ENCODE measurements at regions not wholly inside any gene's neighbourhood (a gene's known extent, or its start where the extent isn't known, plus 50 kb on each side); places are given as distances from the start of the nearest gene placed in this dataset.

GRCh38 chr15:39180483-39180933 is 400.4 kb upstream of the THBS1 start:
- TF ChIP-seq ZNF274 (IDR thresholded peaks at IDR 0.05; ENCODE audit: low read depth, low read length) (no peak), YY1 (IDR thresholded peaks at IDR 0.05; ENCODE audit: insufficient read depth, insufficient read length) (no peak), SUZ12 (IDR thresholded peaks at IDR 0.05; ENCODE audit: extremely low read depth, insufficient read depth, insufficient read length) (no peak)
